Effector memory CD8-positive, alpha-beta T cell (primary cell): ENCODE measurements at regions not wholly inside any gene's neighbourhood (a gene's known extent, or its start where the extent isn't known, plus 50 kb on each side); places are given as distances from the start of the nearest gene placed in this dataset.
"Not testable (repeated sequence)": the region's sequence is repeated elsewhere in the genome, so short reads cannot be mapped to it uniquely, and the experiment has no call there.

Source experiments
- ATAC-seq: fragments of 150-1000 bp; cut with Tn5 transposase; replicated peaks from 2 replicates; pipeline ENCODE4 v1.10.0; 2021; ENCODE audit warnings: mild to moderate bottlenecking, moderate library complexity
- DNase-seq, 3 experiments: peaks; one replicate each; pipeline ENCODE4 v3.0.0; 2021
- H3K27ac Mint-ChIP-seq, 2 donors: one replicate each; pipeline ENCODE4 v1.8.0; 2022; ENCODE audit warnings: mild to moderate bottlenecking in 2 of 2, mixed read lengths in 2 of 2, moderate library complexity in 2 of 2
- H3K27me3 Mint-ChIP-seq, 2 donors: one replicate each; pipeline ENCODE4 v1.8.0; 2022; ENCODE audit warnings: mixed read lengths in 2 of 2
- H3K36me3 Mint-ChIP-seq: one replicate; pipeline ENCODE4 v1.8.0; 2022; ENCODE audit warnings: mild to moderate bottlenecking, moderate library complexity, mixed read lengths; ENCODE audit not compliant: insufficient read depth
- H3K4me1 Mint-ChIP-seq, 2 donors: one replicate each; pipeline ENCODE4 v1.8.0; 2022; ENCODE audit warnings: low read depth in 2 of 2, mixed read lengths in 2 of 2
- H3K4me3 Mint-ChIP-seq, 2 donors: one replicate each; pipeline ENCODE4 v1.8.0; 2022; ENCODE audit warnings: mild to moderate bottlenecking in 2 of 2, mixed read lengths in 2 of 2, moderate library complexity in 2 of 2
- H3K9me3 Mint-ChIP-seq, 2 donors: one replicate each; pipeline ENCODE4 v1.8.0; 2022; ENCODE audit warnings: mixed read lengths in 2 of 2

DNA sequence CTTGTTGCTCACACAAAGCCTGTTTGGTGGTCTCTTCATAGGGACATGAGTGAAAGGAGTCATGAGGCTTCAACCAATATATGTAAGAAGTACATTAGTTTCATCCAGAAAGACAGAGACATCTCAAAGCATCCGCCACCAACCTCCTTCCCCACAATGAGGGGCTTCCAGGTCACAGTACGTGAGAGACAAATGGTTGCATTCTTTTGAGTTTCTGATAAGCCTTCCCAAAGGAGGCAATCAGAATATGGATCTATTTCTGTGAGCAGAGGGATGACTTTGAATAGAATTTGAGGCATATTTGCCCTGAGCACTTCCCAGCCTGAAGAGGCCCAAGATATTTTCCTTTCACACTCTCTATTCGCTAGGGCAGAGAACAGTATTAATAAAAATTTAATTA lies 931.1 kb downstream of the FAM181B start:
- peaks cover 0 to 9% of the 10 kb centered on the region in 2 donors for H3K9me3 Mint-ChIP-seq
- peaks cover 2% of the 10 kb centered on the region for H3K36me3 Mint-ChIP-seq
- no peak overlapping the region for H3K27ac Mint-ChIP-seq
- ATAC-seq = no peak
- no peak for DNase-seq
- H3K4me3 Mint-ChIP-seq = no peak overlapping the region
- no peaks in the 10 kb centered on the region for H3K27me3 Mint-ChIP-seq
- H3K4me1 Mint-ChIP-seq = no peaks in the 10 kb centered on the region

- no peak for DNase-seq
These were observed 941.2 kb downstream of the FAM181B start for GRCh38 chr11:81792416-81792815.

DNA sequence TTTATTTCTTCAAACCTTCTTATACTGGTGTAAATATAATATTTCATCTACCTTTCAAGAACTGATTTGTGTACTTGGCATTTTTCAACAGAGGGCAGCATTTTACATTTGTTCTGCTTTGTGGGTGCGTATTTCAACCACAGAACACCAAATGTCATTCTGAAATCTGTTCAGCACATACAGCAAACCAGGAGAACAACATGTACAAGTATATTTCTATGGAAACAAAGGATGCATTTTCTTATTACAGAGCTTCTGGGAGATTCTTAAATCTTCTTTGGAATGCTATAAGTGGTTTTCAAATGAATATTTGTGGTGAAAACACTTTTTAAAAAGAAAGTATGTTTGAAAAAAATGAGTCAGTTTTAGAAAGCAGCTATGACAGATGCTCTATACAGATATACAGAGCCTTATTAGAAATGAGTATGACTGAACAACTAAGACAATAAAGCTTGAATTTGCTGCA lies 946.0 kb downstream of the FAM181B start:
- Mint-ChIP-seq H3K4me1 (peaks cover 1 to 10% of the 10 kb centered on the region in 2 donors), H3K4me3 (no peak overlapping the region), H3K9me3 (no peaks in the 10 kb centered on the region), H3K27ac (no peak overlapping the region), H3K27me3 (no peaks in the 10 kb centered on the region), H3K36me3 (no peaks in the 10 kb centered on the region)
- peak; percentile 60 for ATAC-seq
- peak in 1 of 3 experiments; percentile 4 for DNase-seq

More at GRCh38 chr11:81792416-81792815, 941.2 kb downstream of the FAM181B start:
- no peak overlapping the region for H3K4me3 Mint-ChIP-seq
- no peaks in the 10 kb centered on the region for H3K9me3 Mint-ChIP-seq
- no peaks in the 10 kb centered on the region for H3K27me3 Mint-ChIP-seq
- no peaks in the 10 kb centered on the region for H3K36me3 Mint-ChIP-seq
- no peak for ATAC-seq
- peaks cover 1 to 10% of the 10 kb centered on the region in 2 donors for H3K4me1 Mint-ChIP-seq
- no peak overlapping the region for H3K27ac Mint-ChIP-seq

GRCh38 chr11:81772166-81772565 lies 961.5 kb downstream of the FAM181B start:
- H3K4me3 Mint-ChIP-seq = no peak overlapping the region
- ATAC-seq (no peak), DNase-seq (no peak)
- H3K36me3 Mint-ChIP-seq = no peaks in the 10 kb centered on the region
- no peaks in the 10 kb centered on the region for H3K4me1 Mint-ChIP-seq
- no peak overlapping the region for H3K27ac Mint-ChIP-seq
- H3K9me3 Mint-ChIP-seq = no peaks in the 10 kb centered on the region
- peaks cover 0 to 5% of the 10 kb centered on the region in 2 donors for H3K27me3 Mint-ChIP-seq

- not testable (repeated sequence) for ATAC-seq, H3K4me3 Mint-ChIP-seq, H3K4me1 Mint-ChIP-seq, H3K27ac Mint-ChIP-seq, H3K9me3 Mint-ChIP-seq, H3K36me3 Mint-ChIP-seq, H3K27me3 Mint-ChIP-seq, DNase-seq
These were observed 963.8 kb downstream of the FAM181B start for GRCh38 chr11:81769906-81770305.

DNA sequence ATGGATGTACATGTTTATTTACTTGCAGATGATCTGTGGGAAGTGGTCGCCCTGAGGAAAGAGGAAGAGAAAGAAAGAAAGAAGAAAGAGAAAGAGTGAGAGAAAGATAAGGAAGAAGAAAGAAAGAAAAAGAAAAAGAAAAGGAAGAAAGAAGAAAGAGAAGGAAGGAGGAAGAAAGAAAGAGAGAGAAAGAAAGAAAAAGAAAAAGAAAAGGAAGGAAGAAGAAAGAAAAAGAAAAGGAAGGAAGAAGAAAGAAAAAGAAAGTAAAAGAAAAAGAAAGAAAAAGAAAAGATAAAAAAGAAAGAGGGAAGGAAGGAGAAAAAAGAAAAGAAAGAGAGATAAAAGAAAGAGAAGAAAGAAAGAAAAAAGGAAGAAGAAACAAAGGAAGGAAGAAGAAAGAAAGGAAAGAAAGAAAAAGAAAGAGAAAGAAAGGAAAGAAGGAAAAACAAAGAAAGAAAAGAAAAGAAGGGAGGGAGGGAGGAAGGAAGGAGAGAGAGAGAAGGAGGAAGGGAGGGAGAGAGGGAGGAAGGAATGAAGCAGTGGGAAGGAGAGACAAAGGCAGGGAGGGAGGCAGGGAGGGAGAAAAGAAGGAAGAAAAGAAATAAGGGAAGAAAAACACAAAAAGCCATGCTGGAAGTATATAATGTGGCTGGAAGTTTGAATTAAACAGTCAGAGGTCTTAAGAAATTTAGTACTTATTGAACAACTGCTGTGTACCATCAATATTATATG lies 976.6 kb downstream of the FAM181B start:
- peak overlapping the region in 1 of 2 donors; percentile 5 for H3K27ac Mint-ChIP-seq
- no peaks in the 10 kb centered on the region for H3K36me3 Mint-ChIP-seq
- no peaks in the 10 kb centered on the region for H3K9me3 Mint-ChIP-seq
- H3K4me1 Mint-ChIP-seq = no peaks in the 10 kb centered on the region
- H3K4me3 Mint-ChIP-seq = no peak overlapping the region
- DNase-seq (no peak), ATAC-seq (no peak)
- peaks cover 0 to 11% of the 10 kb centered on the region in 2 donors for H3K27me3 Mint-ChIP-seq

DNA sequence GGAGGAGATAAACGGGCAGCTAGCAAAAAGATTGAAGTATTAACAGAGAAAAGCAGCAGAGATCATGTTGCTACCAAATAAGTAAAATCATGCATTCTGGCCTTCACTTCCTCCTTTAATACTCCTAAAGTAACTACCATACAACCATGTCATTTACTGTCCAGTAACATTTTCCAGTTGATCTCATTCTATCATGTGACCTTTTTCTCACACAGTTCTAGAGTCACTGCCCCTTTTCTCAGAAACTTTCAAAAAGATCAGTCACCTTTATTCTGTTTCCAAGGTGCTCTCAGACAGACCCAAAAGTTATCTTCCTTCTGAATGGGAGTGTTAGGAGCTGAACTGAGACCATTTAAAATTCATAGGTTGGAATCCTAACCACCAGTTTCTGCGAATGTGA lies 984.4 kb downstream of the FAM181B start:
- Mint-ChIP-seq H3K27me3 (no peaks in the 10 kb centered on the region), H3K4me3 (no peak overlapping the region), H3K9me3 (no peaks in the 10 kb centered on the region), H3K36me3 (no peaks in the 10 kb centered on the region), H3K4me1 (no peaks in the 10 kb centered on the region), H3K27ac (no peak overlapping the region)
- DNase-seq (no peak), ATAC-seq (no peak)

- H3K27ac Mint-ChIP-seq = no peak overlapping the region
- ATAC-seq = no peak
- no peaks in the 10 kb centered on the region for H3K4me1 Mint-ChIP-seq
- H3K36me3 Mint-ChIP-seq = no peaks in the 10 kb centered on the region
- no peaks in the 10 kb centered on the region for H3K27me3 Mint-ChIP-seq
- DNase-seq = no peak
- no peaks in the 10 kb centered on the region for H3K9me3 Mint-ChIP-seq
- no peak overlapping the region for H3K4me3 Mint-ChIP-seq
These were observed 989.1 kb downstream of the FAM181B start for GRCh38 chr11:81744336-81745116.

DNA sequence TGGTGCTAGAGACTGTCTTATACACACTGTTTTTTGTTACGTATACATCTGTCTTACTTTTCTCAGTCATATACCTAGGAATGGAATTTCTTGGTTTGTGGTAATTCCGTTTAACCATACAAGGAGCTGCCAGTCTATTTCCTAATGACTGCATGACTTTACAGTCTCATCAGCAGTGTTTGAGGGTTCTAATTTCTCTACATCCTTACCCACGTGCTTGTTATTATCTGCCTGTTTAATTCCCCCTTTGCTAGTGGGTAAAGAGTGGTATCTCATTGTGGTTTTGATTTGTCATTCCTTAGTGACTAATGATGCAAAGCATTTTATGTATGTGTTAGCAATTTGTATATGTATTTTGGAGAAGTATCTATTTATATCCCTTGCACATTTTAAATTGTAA lies 1008.0 kb downstream of the FAM181B start:
- ATAC-seq = no peak
- Mint-ChIP-seq H3K9me3 (no peaks in the 10 kb centered on the region), H3K4me3 (no peak overlapping the region), H3K36me3 (no peaks in the 10 kb centered on the region), H3K4me1 (no peaks in the 10 kb centered on the region), H3K27ac (no peak overlapping the region), H3K27me3 (no peaks in the 10 kb centered on the region)
- no peak for DNase-seq

DNA sequence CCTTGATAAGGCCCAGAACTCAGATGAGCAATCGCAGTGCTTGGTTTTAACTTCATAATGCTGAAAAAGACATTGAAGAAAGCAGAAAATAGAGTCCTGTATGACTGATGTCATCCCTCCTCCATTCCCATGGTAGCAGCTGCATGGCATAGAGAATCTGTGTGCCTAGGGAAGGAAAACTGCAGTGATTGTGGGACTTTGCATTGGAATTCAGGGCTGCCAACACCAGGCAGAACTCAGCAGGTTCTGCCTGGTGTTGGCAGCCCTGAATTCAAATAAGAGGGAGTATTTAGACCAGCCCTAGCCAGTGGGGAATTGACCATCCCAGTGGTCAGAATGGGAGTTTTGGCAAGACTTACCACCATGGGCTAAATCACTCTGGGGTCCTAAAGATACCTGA lies 1016.0 kb downstream of the FAM181B start:
- H3K4me1 Mint-ChIP-seq = no peaks in the 10 kb centered on the region
- ATAC-seq (no peak), DNase-seq (no peak)
- no peak overlapping the region for H3K4me3 Mint-ChIP-seq
- H3K27me3 Mint-ChIP-seq = no peaks in the 10 kb centered on the region
- H3K27ac Mint-ChIP-seq = no peak overlapping the region
- H3K9me3 Mint-ChIP-seq = no peaks in the 10 kb centered on the region
- H3K36me3 Mint-ChIP-seq = no peaks in the 10 kb centered on the region

DNA sequence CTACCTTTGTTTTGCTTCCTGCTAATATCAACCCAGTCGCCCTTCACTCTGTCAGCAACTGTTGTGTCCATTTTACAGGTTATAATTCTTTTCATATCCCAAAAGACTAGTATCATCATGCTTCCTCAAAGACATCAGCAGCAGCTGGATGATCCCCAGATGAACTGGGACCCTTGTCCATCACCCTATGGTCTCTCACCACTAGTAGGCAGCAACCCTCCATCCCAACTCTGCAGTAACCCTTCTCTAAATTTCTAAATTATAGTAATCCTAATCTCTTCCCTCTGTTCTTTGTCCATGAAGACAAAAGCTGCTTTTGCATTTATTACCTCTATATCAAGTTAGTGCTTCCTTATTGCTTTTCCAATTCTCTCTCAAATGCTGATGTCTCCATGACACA lies 1025.8 kb downstream of the FAM181B start:
- Mint-ChIP-seq H3K4me3 (no peak overlapping the region), H3K27ac (no peak overlapping the region), H3K4me1 (no peaks in the 10 kb centered on the region), H3K36me3 (no peaks in the 10 kb centered on the region), H3K27me3 (no peaks in the 10 kb centered on the region), H3K9me3 (peaks cover 0 to 1% of the 10 kb centered on the region in 2 donors)
- DNase-seq (no peak), ATAC-seq (no peak)

GRCh38 chr11:81705283-81705682 lies 1028.4 kb downstream of the FAM181B start:
- Mint-ChIP-seq H3K4me1 (no peaks in the 10 kb centered on the region), H3K9me3 (peaks cover 0 to 2% of the 10 kb centered on the region in 2 donors), H3K27me3 (no peaks in the 10 kb centered on the region), H3K4me3 (no peak overlapping the region), H3K27ac (no peak overlapping the region), H3K36me3 (no peaks in the 10 kb centered on the region)
- ATAC-seq = no peak
- DNase-seq = no peak

GRCh38 chr11:81700076-81700475 lies 1033.6 kb downstream of the FAM181B start:
- H3K36me3 Mint-ChIP-seq = no peaks in the 10 kb centered on the region
- no peak for ATAC-seq

DNA sequence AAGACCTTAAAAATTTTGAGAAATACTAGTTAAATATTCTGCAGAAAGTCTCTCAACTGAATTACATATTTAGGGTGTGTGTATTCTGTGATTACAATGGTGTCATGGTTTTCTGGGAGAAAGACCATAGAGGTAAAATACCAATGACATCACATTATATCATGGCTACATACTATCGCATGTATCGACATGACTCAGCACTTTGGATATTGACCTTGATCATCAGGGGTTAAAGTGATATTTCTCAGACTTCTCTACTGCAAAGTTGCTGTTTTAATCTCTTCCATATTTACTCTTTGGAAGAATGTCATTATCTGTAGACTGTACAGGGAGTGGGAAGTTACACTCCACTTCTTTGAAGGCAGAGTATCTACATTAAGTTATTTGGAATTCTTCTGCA lies 1046.6 kb downstream of the FAM181B start:
- no peak for DNase-seq
- Mint-ChIP-seq H3K4me3 (no peak overlapping the region), H3K36me3 (no peaks in the 10 kb centered on the region), H3K27ac (no peak overlapping the region), H3K27me3 (no peaks in the 10 kb centered on the region), H3K4me1 (no peaks in the 10 kb centered on the region), H3K9me3 (no peaks in the 10 kb centered on the region)
- no peak for ATAC-seq

More at GRCh38 chr11:81700076-81700475, 1033.6 kb downstream of the FAM181B start:
- no peaks in the 10 kb centered on the region for H3K27me3 Mint-ChIP-seq
- no peaks in the 10 kb centered on the region for H3K4me1 Mint-ChIP-seq
- peaks cover 8% of the 10 kb centered on the region in 2 donors for H3K9me3 Mint-ChIP-seq
- H3K27ac Mint-ChIP-seq = no peak overlapping the region
- no peak overlapping the region for H3K4me3 Mint-ChIP-seq
- DNase-seq = no peak
